ENCODE measurements at regions not wholly inside any gene's neighbourhood (a gene's known extent, or its start where the extent isn't known, plus 50 kb on each side); places are given as distances from the start of the nearest gene placed in this dataset.

DNA sequence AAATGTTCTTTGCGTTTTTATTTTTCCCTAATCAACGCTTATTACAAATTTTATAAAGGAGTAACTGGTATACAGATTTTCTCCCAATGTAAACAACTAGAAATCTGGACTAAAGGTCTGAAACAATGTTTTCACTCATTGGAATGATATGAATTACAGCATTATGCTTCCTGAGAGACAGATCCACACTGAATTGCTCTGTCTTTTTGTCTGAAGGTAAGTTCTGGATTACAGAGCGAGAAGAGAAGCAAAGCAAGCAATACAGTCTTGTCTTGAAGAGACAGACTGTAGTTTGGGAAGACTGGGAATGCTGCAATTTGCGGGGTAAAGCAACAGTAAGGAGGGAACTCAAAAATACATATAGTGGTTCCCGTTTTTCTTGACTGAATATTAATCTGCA is 262.2 kb upstream of the PABPC4L start:
- H3K27me3 ChIP-seq (ENCODE audit: insufficient read depth): no peaks in the 10 kb centered on the region
- H3K36me3 ChIP-seq (ENCODE audit: insufficient read depth): 0 out of 2 replicates have a peak, but pooled peaks cover 5% of the 10 kb centered on the region
- no peak overlapping the region for H3K4me3 ChIP-seq
- TF ChIP-seq JUNB (IDR thresholded peaks at IDR 0.05; ENCODE audit: unreplicated experiment): no peak
- TF ChIP-seq STAT1 (IDR thresholded peaks at IDR 0.05; ENCODE audit: unreplicated experiment): no peak
- no peak overlapping the region for H3K4me3 Mint-ChIP-seq
- H3K4me1 ChIP-seq (ENCODE audit: insufficient read depth): no peaks in the 10 kb centered on the region
- DNase-seq (ENCODE audit: low spot score): no peak
- H3K79me2 ChIP-seq (replicated peaks; ENCODE audit: insufficient read depth): no peaks in the 10 kb centered on the region
- H3K9me3 Mint-ChIP-seq: peaks cover 23% of the 10 kb centered on the region
- H3K27me3 Mint-ChIP-seq (ENCODE audit: insufficient read depth, low read depth, poor library complexity): no peaks in the 10 kb centered on the region
- H3K9me2 ChIP-seq (ENCODE audit: insufficient read depth): no peaks in the 10 kb centered on the region
- no peak for ATAC-seq
- H3K27ac ChIP-seq (ENCODE audit: low read depth): no peak overlapping the region
- peaks cover 22% of the 10 kb centered on the region for H3K36me3 Mint-ChIP-seq (ENCODE audit: low read depth)
- no peaks in the 10 kb centered on the region for H3K4me1 Mint-ChIP-seq
- H4K20me1 ChIP-seq (replicated peaks; ENCODE audit: insufficient read depth): no peaks in the 10 kb centered on the region
- H3F3A ChIP-seq (replicated peaks; ENCODE audit: low read depth): no peaks in the 10 kb centered on the region
- H2AFZ ChIP-seq: no peak overlapping the region
- H3K27ac Mint-ChIP-seq: no peak overlapping the region
- H3K4me2 ChIP-seq: no peak overlapping the region

DNA sequence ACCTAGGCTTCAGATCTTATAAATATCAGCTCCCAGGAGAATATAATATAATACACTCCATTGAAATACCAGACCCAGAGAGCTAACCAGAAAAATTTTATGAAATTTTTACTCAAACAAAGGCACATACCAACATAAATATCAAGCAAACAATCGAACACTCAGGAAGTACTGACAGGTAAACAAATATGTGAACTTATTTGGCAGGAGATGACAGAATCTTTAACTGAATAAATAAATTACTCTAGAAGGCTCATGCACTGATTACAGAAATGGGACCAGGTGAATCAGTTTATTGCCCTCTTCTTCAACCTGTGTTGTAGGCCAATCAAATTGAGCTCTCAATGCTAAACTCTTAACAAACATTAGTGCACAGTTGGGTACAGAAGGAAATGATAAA is 225.2 kb upstream of the PABPC4L start:
- peaks cover 4% of the 10 kb centered on the region; the same call in 1 of the 3 replicates for H3K9me3 Mint-ChIP-seq
- H3K4me3 Mint-ChIP-seq: no peak overlapping the region
- ATAC-seq: no peak
- no peak overlapping the region for H3K27ac Mint-ChIP-seq
- H3K27me3 Mint-ChIP-seq (ENCODE audit: insufficient read depth, low read depth, poor library complexity): no peaks in the 10 kb centered on the region
- H4K20me1 ChIP-seq (replicated peaks; ENCODE audit: insufficient read depth): no peaks in the 10 kb centered on the region
- no peaks in the 10 kb centered on the region for H3K36me3 ChIP-seq (ENCODE audit: insufficient read depth)
- no peak for DNase-seq (ENCODE audit: low spot score)
- H3K4me2 ChIP-seq: no peak overlapping the region
- H3K4me1 Mint-ChIP-seq: peaks cover 3% of the 10 kb centered on the region; the same call in 2 of the 3 replicates
- H3K79me2 ChIP-seq (replicated peaks; ENCODE audit: insufficient read depth): no peaks in the 10 kb centered on the region
- H3K9me2 ChIP-seq (ENCODE audit: insufficient read depth): peaks cover 3% of the 10 kb centered on the region; the same call in 1 of the 2 replicates
- H3K4me1 ChIP-seq (ENCODE audit: insufficient read depth): peaks cover 4% of the 10 kb centered on the region; the same call in 1 of the 2 replicates
- no peak for TF ChIP-seq ZNF331 (CRISPR knock-in tag; IDR thresholded peaks at IDR 0.05; ENCODE audit: low read depth)
- no peak for TF ChIP-seq POLR2AphosphoS5 (IDR thresholded peaks at IDR 0.05; ENCODE audit: low read depth)
- TF ChIP-seq EZH2 (IDR thresholded peaks at IDR 0.05; ENCODE audit: low read depth, unreplicated experiment): no peak
- TF ChIP-seq, protein P1, sequence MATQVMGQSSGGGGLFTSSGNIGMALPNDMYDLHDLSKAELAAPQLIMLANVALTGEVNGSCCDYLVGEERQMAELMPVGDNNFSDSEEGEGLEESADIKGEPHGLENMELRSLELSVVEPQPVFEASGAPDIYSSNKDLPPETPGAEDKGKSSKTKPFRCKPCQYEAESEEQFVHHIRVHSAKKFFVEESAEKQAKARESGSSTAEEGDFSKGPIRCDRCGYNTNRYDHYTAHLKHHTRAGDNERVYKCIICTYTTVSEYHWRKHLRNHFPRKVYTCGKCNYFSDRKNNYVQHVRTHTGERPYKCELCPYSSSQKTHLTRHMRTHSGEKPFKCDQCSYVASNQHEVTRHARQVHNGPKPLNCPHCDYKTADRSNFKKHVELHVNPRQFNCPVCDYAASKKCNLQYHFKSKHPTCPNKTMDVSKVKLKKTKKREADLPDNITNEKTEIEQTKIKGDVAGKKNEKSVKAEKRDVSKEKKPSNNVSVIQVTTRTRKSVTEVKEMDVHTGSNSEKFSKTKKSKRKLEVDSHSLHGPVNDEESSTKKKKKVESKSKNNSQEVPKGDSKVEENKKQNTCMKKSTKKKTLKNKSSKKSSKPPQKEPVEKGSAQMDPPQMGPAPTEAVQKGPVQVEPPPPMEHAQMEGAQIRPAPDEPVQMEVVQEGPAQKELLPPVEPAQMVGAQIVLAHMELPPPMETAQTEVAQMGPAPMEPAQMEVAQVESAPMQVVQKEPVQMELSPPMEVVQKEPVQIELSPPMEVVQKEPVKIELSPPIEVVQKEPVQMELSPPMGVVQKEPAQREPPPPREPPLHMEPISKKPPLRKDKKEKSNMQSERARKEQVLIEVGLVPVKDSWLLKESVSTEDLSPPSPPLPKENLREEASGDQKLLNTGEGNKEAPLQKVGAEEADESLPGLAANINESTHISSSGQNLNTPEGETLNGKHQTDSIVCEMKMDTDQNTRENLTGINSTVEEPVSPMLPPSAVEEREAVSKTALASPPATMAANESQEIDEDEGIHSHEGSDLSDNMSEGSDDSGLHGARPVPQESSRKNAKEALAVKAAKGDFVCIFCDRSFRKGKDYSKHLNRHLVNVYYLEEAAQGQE (IDR thresholded peaks at IDR 0.05; ENCODE audit: unreplicated experiment): no peak
- no peak for TF ChIP-seq STAT1 (IDR thresholded peaks at IDR 0.05; ENCODE audit: unreplicated experiment)
- TF ChIP-seq, protein P2, sequence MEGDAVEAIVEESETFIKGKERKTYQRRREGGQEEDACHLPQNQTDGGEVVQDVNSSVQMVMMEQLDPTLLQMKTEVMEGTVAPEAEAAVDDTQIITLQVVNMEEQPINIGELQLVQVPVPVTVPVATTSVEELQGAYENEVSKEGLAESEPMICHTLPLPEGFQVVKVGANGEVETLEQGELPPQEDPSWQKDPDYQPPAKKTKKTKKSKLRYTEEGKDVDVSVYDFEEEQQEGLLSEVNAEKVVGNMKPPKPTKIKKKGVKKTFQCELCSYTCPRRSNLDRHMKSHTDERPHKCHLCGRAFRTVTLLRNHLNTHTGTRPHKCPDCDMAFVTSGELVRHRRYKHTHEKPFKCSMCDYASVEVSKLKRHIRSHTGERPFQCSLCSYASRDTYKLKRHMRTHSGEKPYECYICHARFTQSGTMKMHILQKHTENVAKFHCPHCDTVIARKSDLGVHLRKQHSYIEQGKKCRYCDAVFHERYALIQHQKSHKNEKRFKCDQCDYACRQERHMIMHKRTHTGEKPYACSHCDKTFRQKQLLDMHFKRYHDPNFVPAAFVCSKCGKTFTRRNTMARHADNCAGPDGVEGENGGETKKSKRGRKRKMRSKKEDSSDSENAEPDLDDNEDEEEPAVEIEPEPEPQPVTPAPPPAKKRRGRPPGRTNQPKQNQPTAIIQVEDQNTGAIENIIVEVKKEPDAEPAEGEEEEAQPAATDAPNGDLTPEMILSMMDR (conservative IDR thresholded peaks at IDR 0.05; ENCODE audit: low read depth in 2 of 2): no peak
- no peak for TF ChIP-seq ZNF114 (CRISPR knock-in tag; IDR thresholded peaks at IDR 0.05)
- no peak for TF ChIP-seq JUNB (IDR thresholded peaks at IDR 0.05; ENCODE audit: unreplicated experiment)
- TF ChIP-seq, protein P3, sequence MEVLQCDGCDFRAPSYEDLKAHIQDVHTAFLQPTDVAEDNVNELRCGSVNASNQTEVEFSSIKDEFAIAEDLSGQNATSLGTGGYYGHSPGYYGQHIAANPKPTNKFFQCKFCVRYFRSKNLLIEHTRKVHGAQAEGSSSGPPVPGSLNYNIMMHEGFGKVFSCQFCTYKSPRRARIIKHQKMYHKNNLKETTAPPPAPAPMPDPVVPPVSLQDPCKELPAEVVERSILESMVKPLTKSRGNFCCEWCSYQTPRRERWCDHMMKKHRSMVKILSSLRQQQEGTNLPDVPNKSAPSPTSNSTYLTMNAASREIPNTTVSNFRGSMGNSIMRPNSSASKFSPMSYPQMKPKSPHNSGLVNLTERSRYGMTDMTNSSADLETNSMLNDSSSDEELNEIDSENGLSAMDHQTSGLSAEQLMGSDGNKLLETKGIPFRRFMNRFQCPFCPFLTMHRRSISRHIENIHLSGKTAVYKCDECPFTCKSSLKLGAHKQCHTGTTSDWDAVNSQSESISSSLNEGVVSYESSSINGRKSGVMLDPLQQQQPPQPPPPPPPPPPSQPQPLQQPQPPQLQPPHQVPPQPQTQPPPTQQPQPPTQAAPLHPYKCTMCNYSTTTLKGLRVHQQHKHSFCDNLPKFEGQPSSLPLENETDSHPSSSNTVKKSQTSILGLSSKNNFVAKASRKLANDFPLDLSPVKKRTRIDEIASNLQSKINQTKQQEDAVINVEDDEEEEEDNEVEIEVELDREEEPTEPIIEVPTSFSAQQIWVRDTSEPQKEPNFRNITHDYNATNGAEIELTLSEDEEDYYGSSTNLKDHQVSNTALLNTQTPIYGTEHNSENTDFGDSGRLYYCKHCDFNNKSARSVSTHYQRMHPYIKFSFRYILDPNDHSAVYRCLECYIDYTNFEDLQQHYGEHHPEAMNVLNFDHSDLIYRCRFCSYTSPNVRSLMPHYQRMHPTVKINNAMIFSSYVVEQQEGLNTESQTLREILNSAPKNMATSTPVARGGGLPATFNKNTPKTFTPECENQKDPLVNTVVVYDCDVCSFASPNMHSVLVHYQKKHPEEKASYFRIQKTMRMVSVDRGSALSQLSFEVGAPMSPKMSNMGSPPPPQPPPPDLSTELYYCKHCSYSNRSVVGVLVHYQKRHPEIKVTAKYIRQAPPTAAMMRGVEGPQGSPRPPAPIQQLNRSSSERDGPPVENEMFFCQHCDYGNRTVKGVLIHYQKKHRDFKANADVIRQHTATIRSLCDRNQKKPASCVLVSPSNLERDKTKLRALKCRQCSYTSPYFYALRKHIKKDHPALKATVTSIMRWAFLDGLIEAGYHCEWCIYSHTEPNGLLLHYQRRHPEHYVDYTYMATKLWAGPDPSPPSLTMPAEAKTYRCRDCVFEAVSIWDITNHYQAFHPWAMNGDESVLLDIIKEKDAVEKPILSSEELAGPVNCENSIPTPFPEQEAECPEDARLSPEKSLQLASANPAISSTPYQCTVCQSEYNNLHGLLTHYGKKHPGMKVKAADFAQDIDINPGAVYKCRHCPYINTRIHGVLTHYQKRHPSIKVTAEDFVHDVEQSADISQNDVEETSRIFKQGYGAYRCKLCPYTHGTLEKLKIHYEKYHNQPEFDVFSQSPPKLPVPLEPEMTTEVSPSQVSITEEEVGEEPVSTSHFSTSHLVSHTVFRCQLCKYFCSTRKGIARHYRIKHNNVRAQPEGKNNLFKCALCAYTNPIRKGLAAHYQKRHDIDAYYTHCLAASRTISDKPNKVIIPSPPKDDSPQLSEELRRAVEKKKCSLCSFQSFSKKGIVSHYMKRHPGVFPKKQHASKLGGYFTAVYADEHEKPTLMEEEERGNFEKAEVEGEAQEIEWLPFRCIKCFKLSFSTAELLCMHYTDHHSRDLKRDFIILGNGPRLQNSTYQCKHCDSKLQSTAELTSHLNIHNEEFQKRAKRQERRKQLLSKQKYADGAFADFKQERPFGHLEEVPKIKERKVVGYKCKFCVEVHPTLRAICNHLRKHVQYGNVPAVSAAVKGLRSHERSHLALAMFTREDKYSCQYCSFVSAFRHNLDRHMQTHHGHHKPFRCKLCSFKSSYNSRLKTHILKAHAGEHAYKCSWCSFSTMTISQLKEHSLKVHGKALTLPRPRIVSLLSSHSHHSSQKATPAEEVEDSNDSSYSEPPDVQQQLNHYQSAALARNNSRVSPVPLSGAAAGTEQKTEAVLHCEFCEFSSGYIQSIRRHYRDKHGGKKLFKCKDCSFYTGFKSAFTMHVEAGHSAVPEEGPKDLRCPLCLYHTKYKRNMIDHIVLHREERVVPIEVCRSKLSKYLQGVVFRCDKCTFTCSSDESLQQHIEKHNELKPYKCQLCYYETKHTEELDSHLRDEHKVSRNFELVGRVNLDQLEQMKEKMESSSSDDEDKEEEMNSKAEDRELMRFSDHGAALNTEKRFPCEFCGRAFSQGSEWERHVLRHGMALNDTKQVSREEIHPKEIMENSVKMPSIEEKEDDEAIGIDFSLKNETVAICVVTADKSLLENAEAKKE (CRISPR knock-in tag; IDR thresholded peaks at IDR 0.05): no peak
- H3K4me3 ChIP-seq: no peak overlapping the region
- H3K27me3 ChIP-seq (ENCODE audit: insufficient read depth): no peaks in the 10 kb centered on the region
- no peak overlapping the region for H2AFZ ChIP-seq
- H3K36me3 Mint-ChIP-seq (ENCODE audit: low read depth): no peaks in the 10 kb centered on the region
- H3K27ac ChIP-seq (ENCODE audit: low read depth): no peak overlapping the region
- no peaks in the 10 kb centered on the region for H3F3A ChIP-seq (replicated peaks; ENCODE audit: low read depth)
